K562 (cell line): ENCODE measurements at regions not wholly inside any gene's neighbourhood (a gene's known extent, or its start where the extent isn't known, plus 50 kb on each side); places are given as distances from the start of the nearest gene placed in this dataset.

Experiments
- ATAC-seq: fragments of 200-7000 bp; cut with Tn5 transposase; 3 replicates; pipeline ENCODE4 v1.9.1; 2020; ENCODE audit warnings: moderate library complexity
- BruUV-seq: library from RNA; stranded (reverse); fragments of 400-500 nt; replicated peaks from 2 replicates; lab custom pipeline; 2021; lab: Mats Ljungman, UMichigan
- CTCF ChIA-PET: fragments of 300-600 bp; formaldehyde crosslinking; extraction: SDS; loops from one replicate; lab custom pipeline; 2021; ENCODE audit warnings: low intra/inter-chr PET ratio; lab: Yijun Ruan, JAX
- POLR2A ChIA-PET: fragments of 300-600, 350-650 bp; sonication (Branson Sonifier 250); formaldehyde crosslinking; extraction: SDS; loops from one replicate; lab custom pipeline; 2021; ENCODE audit warnings: antibody characterized with exemption, inconsistent platforms; lab: Yijun Ruan, JAX
- DNase-seq, 4 experiments: peaks; one replicate each; pipeline versions ENCODE4 v3.0.0 to v3.0.0-alpha.2; 2011 to 2018; ENCODE audit warnings: low spot score in 3 of 4, mixed read lengths in 3 of 4; ENCODE audit errors: extremely low read depth in 1 of 4
- FAIRE-seq: peaks from 2 replicates; lab custom pipeline; 2011; peaks lifted over from hg19 to GRCh38; lab: Jason Lieb, UNC
- H2AFZ ChIP-seq: 2 replicates; pipeline ENCODE4 v1.6.0; 2011; ENCODE audit warnings: low read depth, low read length, control low read depth, inconsistent platforms
- H3K27ac ChIP-seq: fragments of 200-600 bp; 3 replicates; pipeline ENCODE4 v1.8.0; 2011; ENCODE audit warnings: low read depth, mild to moderate bottlenecking, control low read depth, inconsistent platforms, low read length, moderate library complexity, mixed read lengths; ENCODE audit errors: extremely low read depth
- H3K27me3 ChIP-seq, 2 experiments: fragments of 300-600 bp in 1 of 2; 2 replicates in 1 of 2; 3 replicates in 1 of 2; pipeline versions ENCODE4 v1.6.0 to v1.8.0; 2011; ENCODE audit warnings: inconsistent platforms in 2 of 2, low read length in 2 of 2, mild to moderate bottlenecking in 1 of 2, mixed read lengths in 1 of 2, moderate library complexity in 1 of 2; ENCODE audit not compliant: control insufficient read depth in 2 of 2, insufficient read depth in 2 of 2
- H3K36me3 ChIP-seq: fragments of 300-600 bp; 3 replicates; pipeline ENCODE4 v1.8.0; 2011; ENCODE audit warnings: mild to moderate bottlenecking, low read length, inconsistent platforms; ENCODE audit not compliant: control insufficient read depth, insufficient read depth
- H3K4me1 ChIP-seq, 2 experiments: fragments of 200-600 bp in 1 of 2; replicated peaks in 1 of 2; 2 replicates in 1 of 2; 3 replicates in 1 of 2; pipeline versions ENCODE4 v1.5.1 to v1.8.0; 2011; ENCODE audit warnings: inconsistent platforms in 2 of 2, low read length in 2 of 2, mild to moderate bottlenecking in 1 of 2, mixed read lengths in 1 of 2, moderate library complexity in 1 of 2; ENCODE audit not compliant: control insufficient read depth in 2 of 2, insufficient read depth in 2 of 2
- H3K4me2 ChIP-seq: 2 replicates; pipeline ENCODE4 v1.6.1; 2011; ENCODE audit warnings: low read length, control low read depth, inconsistent platforms, mixed read lengths; ENCODE audit not compliant: insufficient read depth
- H3K4me3 ChIP-seq: fragments of 200-600 bp; sonication (generic), shearing (Covaris generic); 2 replicates; pipeline ENCODE4 v1.5.1; 2016; ENCODE audit warnings: control low read depth, inconsistent platforms
- H3K79me2 ChIP-seq: fragments of 200-600 bp; 3 replicates; pipeline ENCODE4 v1.8.0; 2011; ENCODE audit warnings: low read length, inconsistent platforms; ENCODE audit not compliant: control insufficient read depth, insufficient read depth
- H3K9ac ChIP-seq, 2 experiments: 2 replicates each; pipeline versions ENCODE4 v1.6.0 to v1.6.1; 2011; ENCODE audit warnings: low read depth in 2 of 2, low read length in 2 of 2, control low read depth in 1 of 2, inconsistent platforms in 1 of 2, mild to moderate bottlenecking in 1 of 2, mixed read lengths in 1 of 2; ENCODE audit not compliant: insufficient read depth in 1 of 2
- H3K9me1 ChIP-seq: one replicate; pipeline ENCODE4 v1.6.0; 2011; ENCODE audit warnings: inconsistent platforms, mild to moderate bottlenecking, low read length, moderate library complexity; ENCODE audit not compliant: control insufficient read depth, insufficient read depth
- H3K9me3 ChIP-seq: replicated peaks from 2 replicates; pipeline ENCODE4 v1.5.1; 2011; ENCODE audit warnings: low read depth, low read length, inconsistent platforms; ENCODE audit not compliant: control insufficient read depth, insufficient read depth
- H4K20me1 ChIP-seq: replicated peaks from 2 replicates; pipeline ENCODE4 v1.6.1; 2011; ENCODE audit warnings: low read length, inconsistent platforms, mixed read lengths; ENCODE audit not compliant: control insufficient read depth, insufficient read depth
- ATF1 ChIP-seq, 2 experiments: fragments of 450-650 bp in 1 of 2; IDR thresholded peaks; 2 replicates each; pipeline ENCODE4 v1.6.1; 2016; ENCODE audit warnings: missing compliant biosample characterization in 1 of 2, missing genetic modification characterization in 1 of 2
- BCL6 ChIP-seq: fragments of 250-450 bp; sonication (Bioruptor Pico); IDR thresholded peaks from 2 replicates; pipeline ENCODE4 v1.4.0; 2020
- EP300 ChIP-seq: IDR thresholded peaks from 2 replicates; pipeline ENCODE4 v1.6.1; 2012; ENCODE audit warnings: low read length, improper control_type of control experiment
- FOXK2 ChIP-seq, 2 experiments: fragments of 450-650 bp; IDR thresholded peaks in 1 of 2; conservative IDR thresholded peaks in 1 of 2; 2 replicates each; pipeline ENCODE4 v1.6.1; 2016; ENCODE audit warnings: low read depth in 2 of 2, mild to moderate bottlenecking in 1 of 2
- HDAC8 ChIP-seq: fragments of 450-650 bp; IDR thresholded peaks from 2 replicates; pipeline ENCODE4 v1.6.1; 2016; ENCODE audit warnings: mild to moderate bottlenecking, missing genetic modification characterization, moderate library complexity, missing compliant biosample characterization
- HMGXB4 ChIP-seq: sonication (generic); formaldehyde crosslinking; IDR thresholded peaks from 2 replicates; pipeline ENCODE4 v1.8.1; 2023; ENCODE audit warnings: mild to moderate bottlenecking, missing genetic modification reagents
- KLF16 ChIP-seq: IDR thresholded peaks from 2 replicates; pipeline ENCODE4 v1.6.1; 2016; ENCODE audit warnings: antibody characterized with exemption
- MAX ChIP-seq: sonication (generic); formaldehyde crosslinking; IDR thresholded peaks from 2 replicates; pipeline ENCODE4 v1.9.0; 2022; ENCODE audit warnings: mild to moderate bottlenecking, missing genetic modification reagents
- POLR3G ChIP-seq: IDR thresholded peaks from 2 replicates; pipeline ENCODE4 v1.6.1; 2011; ENCODE audit not compliant: insufficient read length, insufficient replicate concordance; ENCODE audit errors: extremely low read depth
- RFX1 ChIP-seq: fragments of 450-650 bp; IDR thresholded peaks from 2 replicates; pipeline ENCODE4 v1.6.1; 2016; ENCODE audit warnings: mild to moderate bottlenecking, moderate library complexity
- RFX5 ChIP-seq: IDR thresholded peaks from 2 replicates; pipeline ENCODE4 v1.6.1; 2011; ENCODE audit warnings: low read depth, mild to moderate bottlenecking, improper control_type of control experiment, low read length
- SIRT6 ChIP-seq: IDR thresholded peaks from one replicate; pipeline ENCODE4 v1.6.1; 2012; ENCODE audit warnings: low read depth, mild to moderate bottlenecking, control low read depth, inconsistent platforms, low read length, moderate library complexity
- SMARCA5 ChIP-seq: fragments of 450-650 bp; IDR thresholded peaks from 2 replicates; pipeline ENCODE4 v1.6.1; 2016
- SNRNP70 ChIP-seq: fragments of 200-400 bp; formaldehyde crosslinking; optimal IDR thresholded peaks from 2 replicates; pipeline ENCODE3; 2017; ENCODE audit warnings: low read depth, low read length
- SPI1 ChIP-seq: IDR thresholded peaks from 2 replicates; pipeline ENCODE4 v1.6.1; 2011; ENCODE audit warnings: low read depth, low read length, control low read depth, borderline replicate concordance
- TCF7 ChIP-seq: sonication (generic); IDR thresholded peaks from 2 replicates; pipeline ENCODE4 v1.6.1; 2016; ENCODE audit warnings: antibody characterized with exemption, borderline replicate concordance
- THAP12 ChIP-seq: fragments of 250-450 bp; sonication (Bioruptor Pico); IDR thresholded peaks from 2 replicates; pipeline ENCODE4 v1.9.0; 2021; ENCODE audit warnings: mild to moderate bottlenecking, inconsistent platforms
- ZNF239 ChIP-seq: fragments of 250-450 bp; sonication (Bioruptor Pico); IDR thresholded peaks from 2 replicates; pipeline ENCODE4 v1.4.0; 2020; ENCODE audit warnings: mild to moderate bottlenecking
- WGBS: fragments of 100-300 bp; shearing (Covaris generic); methylation state at CpG from one replicate; pipeline ENCODE4 v1.1.6; 2016; ENCODE audit warnings: low coverage, mixed read lengths; ENCODE audit not compliant: insufficient coverage; ENCODE audit errors: missing lambda C conversion rate; 5-methylcytosine and 5-hydroxymethylcytosine counted together
- in situ Hi-C: fragments of 300-500 bp; cut with MboI; formaldehyde crosslinking; loops from 4 replicates; pipeline ENCODE4 v1.15.0; 2018; ENCODE audit warnings: inconsistent platforms, mixed read lengths
- intact Hi-C: fragments of 100-400 bp; cut with micrococcal nuclease; formaldehyde crosslinking; loops from 2 replicates; pipeline ENCODE4 v1.14.2; 2022

GRCh38 chr6:40282986-40283385 lies 304.2 kb downstream of the LRFN2 start:
- ATAC-seq (no peak), FAIRE-seq (no peak), DNase-seq (no peak)
- WGBS = 0% methylated on average over 2 of the region's 2 CpGs
- Histone ChIP-seq H4K20me1 (no peaks in the 10 kb centered on the region), H3K9me1 (peaks cover 2% of the 10 kb centered on the region), H3K27me3 (peaks cover 3 to 22% of the 10 kb centered on the region in 2 experiments; a peak in 2 of 5 replicates), H3K79me2 (no peaks in the 10 kb centered on the region), H3K9me3 (no peaks in the 10 kb centered on the region), H3K4me1 (no peaks in the 10 kb centered on the region), H3K9ac (no peak overlapping the region), H3K36me3 (no peaks in the 10 kb centered on the region), H3K27ac (no peak overlapping the region), H2AFZ (no peak overlapping the region), H3K4me3 (no peak overlapping the region), H3K4me2 (no peak overlapping the region)
- CTCF ChIA-PET = no interaction called here
- intact Hi-C loops = no loop called here
- POLR2A ChIA-PET = no interaction called here
- BruUV-seq = no TSS peak
- in situ Hi-C loops = no loop called here
- TF ChIP-seq HMGXB4 (CRISPR knock-in tag) (no peak), MAX (CRISPR knock-in tag) (no peak), EP300 (no peak), SNRNP70 (no peak), HDAC8 (tag) (no peak), SMARCA5 (no peak), RFX1 (no peak), THAP12 (CRISPR knock-in tag) (no peak), POLR3G (no peak), SIRT6 (no peak), ATF1 (CRISPR knock-in tag; IDR thresholded peaks at IDR 0.05) (no peak), ATF1 (tag; IDR thresholded peaks at IDR 0.05) (no peak), SPI1 (no peak), BCL6 (CRISPR knock-in tag) (no peak), FOXK2 (conservative IDR thresholded peaks at IDR 0.05 in 1 of 2, IDR thresholded peaks at IDR 0.05 in 1 of 2; ENCODE audit: low read depth in 2 of 2) (no peak), TCF7 (no peak), KLF16 (no peak), ZNF239 (CRISPR knock-in tag) (no peak), RFX5 (no peak)
